Keratinocyte (primary cell): ENCODE measurements at regions not wholly inside any gene's neighbourhood (a gene's known extent, or its start where the extent isn't known, plus 50 kb on each side); places are given as distances from the start of the nearest gene placed in this dataset.

Experiments
- DNase-seq: peaks from one replicate; pipeline ENCODE4 v3.0.0-alpha.2; 2011; ENCODE audit warnings: low read depth, missing footprints, low spot score
- FAIRE-seq: peaks from 2 replicates; lab custom pipeline; 2011; peaks lifted over from hg19 to GRCh38; lab: Jason Lieb, UNC
- H2AFZ ChIP-seq: 2 replicates; pipeline ENCODE4 v1.6.0; 2012; ENCODE audit warnings: low read length, control low read depth, inconsistent platforms; ENCODE audit not compliant: control insufficient read depth
- H3K27ac ChIP-seq: 2 replicates; pipeline ENCODE4 v1.5.1; 2011; ENCODE audit warnings: low read length; ENCODE audit not compliant: control insufficient read depth, insufficient read depth
- H3K27me3 ChIP-seq: 3 replicates; pipeline ENCODE4 v1.6.0; 2011; ENCODE audit warnings: low read length; ENCODE audit not compliant: control insufficient read depth, insufficient read depth; ENCODE audit errors: extremely low read depth
- H3K36me3 ChIP-seq, 2 experiments: 2 replicates in 1 of 2; 3 replicates in 1 of 2; pipeline ENCODE4 v1.5.1; 2011; ENCODE audit warnings: low read length in 2 of 2, mild to moderate bottlenecking in 1 of 2; ENCODE audit not compliant: control insufficient read depth in 2 of 2, insufficient read depth in 2 of 2; ENCODE audit errors: extremely low read depth in 1 of 2
- H3K4me1 ChIP-seq: 3 replicates; pipeline ENCODE4 v1.5.1; 2011; ENCODE audit warnings: low read length; ENCODE audit not compliant: control insufficient read depth, insufficient read depth; ENCODE audit errors: extremely low read depth
- H3K4me2 ChIP-seq: 3 replicates; pipeline ENCODE4 v1.6.0; 2011; ENCODE audit warnings: low read depth, low read length; ENCODE audit not compliant: control insufficient read depth, insufficient read depth; ENCODE audit errors: extremely low read depth
- H3K4me3 ChIP-seq, 3 experiments: fragments of 200-600 bp in 1 of 3; sonication (generic) in 1 of 3; 2 replicates in 2 of 3; 3 replicates in 1 of 3; pipeline ENCODE4 v1.5.1; 2011 to 2016; ENCODE audit warnings: low read length in 3 of 3, mild to moderate bottlenecking in 3 of 3, control low read depth in 2 of 3, inconsistent platforms in 1 of 3, low read depth in 1 of 3, mixed read lengths in 1 of 3, mixed run types in 1 of 3, moderate library complexity in 1 of 3; ENCODE audit not compliant: control insufficient read depth in 2 of 3, insufficient read depth in 2 of 3; ENCODE audit errors: extremely low read depth in 1 of 3
- H3K79me2 ChIP-seq: 2 replicates; pipeline ENCODE4 v1.6.0; 2012; ENCODE audit warnings: low read length; ENCODE audit not compliant: control insufficient read depth, insufficient read depth
- H3K9ac ChIP-seq: 3 replicates; pipeline ENCODE4 v1.6.0; 2011; ENCODE audit warnings: low read length; ENCODE audit not compliant: control insufficient read depth, insufficient read depth; ENCODE audit errors: extremely low read depth
- H3K9me1 ChIP-seq: 3 replicates; pipeline ENCODE4 v1.6.0; 2011; ENCODE audit warnings: low read length; ENCODE audit not compliant: control insufficient read depth, insufficient read depth; ENCODE audit errors: extremely low read depth
- H3K9me3 ChIP-seq: 2 replicates; pipeline ENCODE4 v1.5.1; 2012; ENCODE audit warnings: low read depth, low read length; ENCODE audit not compliant: control insufficient read depth
- H4K20me1 ChIP-seq: 3 replicates; pipeline ENCODE4 v1.6.0; 2011; ENCODE audit warnings: low read length; ENCODE audit not compliant: control insufficient read depth, insufficient read depth; ENCODE audit errors: extremely low read depth
- EZH2 ChIP-seq: IDR thresholded peaks from one replicate; pipeline ENCODE4 v1.6.1; 2012; ENCODE audit warnings: inconsistent platforms, mild to moderate bottlenecking, low read length, moderate library complexity
- dilution Hi-C: fragments of 300-500 bp; cut with MboI; formaldehyde crosslinking; loops from one replicate; pipeline ENCODE4 v1.7.0; 2020; ENCODE audit warnings: low sequenced_read_pairs; ENCODE audit not compliant: extremely low pct_ligation_motif_present
- TF ChIP-seq, protein P1 (sequence below), 3 experiments: IDR thresholded peaks in 1 of 3; conservative IDR thresholded peaks in 1 of 3; optimal IDR thresholded peaks in 1 of 3; 2 replicates in 2 of 3; 3 replicates in 1 of 3; pipeline versions ENCODE3 to v1.5.1; 2011; ENCODE audit warnings: low read length in 3 of 3, mild to moderate bottlenecking in 3 of 3, moderate library complexity in 2 of 3, control low read depth in 1 of 3, inconsistent platforms in 1 of 3; ENCODE audit not compliant: insufficient read depth in 2 of 3; ENCODE audit errors: extremely low read depth in 1 of 3

DNA sequence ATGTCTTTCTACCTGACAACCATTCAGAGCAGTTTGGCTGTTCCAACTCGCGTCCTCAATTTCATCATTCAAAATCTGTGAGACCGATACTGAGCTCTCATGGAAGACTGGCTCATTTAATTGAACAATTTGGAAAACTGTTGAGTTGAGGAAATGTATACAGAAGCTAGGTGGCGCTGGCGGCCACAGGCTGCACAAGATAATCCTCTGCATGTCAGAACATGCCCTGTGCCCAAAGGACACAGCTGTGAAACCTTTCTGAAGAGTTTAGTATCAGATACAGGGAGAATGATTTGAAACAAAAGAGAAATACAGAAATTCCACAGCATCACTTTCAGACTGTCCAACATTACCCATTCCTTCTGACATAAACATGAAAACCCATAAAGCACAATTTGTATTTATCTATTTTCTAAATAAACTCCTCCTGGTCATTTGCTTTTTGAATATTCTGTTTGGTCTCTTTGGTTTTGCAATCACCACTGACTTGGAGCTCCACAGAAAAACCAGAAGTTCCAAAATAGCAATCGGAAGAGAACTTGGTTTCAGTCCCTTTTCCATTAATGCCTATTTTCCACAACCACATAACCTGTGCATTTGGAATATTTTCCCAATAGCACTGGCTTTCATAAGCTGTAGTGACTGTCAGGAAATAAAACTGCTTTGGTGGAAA, 192.8 kb downstream of the MAP2K6 start:
- peak overlapping the region; percentile 44 for H3K4me2 ChIP-seq
- no peak overlapping the region for H3K27ac ChIP-seq
- no peaks in the 10 kb centered on the region for H3K36me3 ChIP-seq
- DNase-seq = peak; percentile 17
- dilution Hi-C loops = no loop called here
- H3K27me3 ChIP-seq = no peaks in the 10 kb centered on the region
- H3K9me1 ChIP-seq = no peaks in the 10 kb centered on the region
- no peaks in the 10 kb centered on the region for H4K20me1 ChIP-seq
- FAIRE-seq = peak; percentile 44
- H3K4me3 ChIP-seq = peak overlapping the region in 1 of 3 experiments; percentile 9
- TF ChIP-seq, protein P1, sequence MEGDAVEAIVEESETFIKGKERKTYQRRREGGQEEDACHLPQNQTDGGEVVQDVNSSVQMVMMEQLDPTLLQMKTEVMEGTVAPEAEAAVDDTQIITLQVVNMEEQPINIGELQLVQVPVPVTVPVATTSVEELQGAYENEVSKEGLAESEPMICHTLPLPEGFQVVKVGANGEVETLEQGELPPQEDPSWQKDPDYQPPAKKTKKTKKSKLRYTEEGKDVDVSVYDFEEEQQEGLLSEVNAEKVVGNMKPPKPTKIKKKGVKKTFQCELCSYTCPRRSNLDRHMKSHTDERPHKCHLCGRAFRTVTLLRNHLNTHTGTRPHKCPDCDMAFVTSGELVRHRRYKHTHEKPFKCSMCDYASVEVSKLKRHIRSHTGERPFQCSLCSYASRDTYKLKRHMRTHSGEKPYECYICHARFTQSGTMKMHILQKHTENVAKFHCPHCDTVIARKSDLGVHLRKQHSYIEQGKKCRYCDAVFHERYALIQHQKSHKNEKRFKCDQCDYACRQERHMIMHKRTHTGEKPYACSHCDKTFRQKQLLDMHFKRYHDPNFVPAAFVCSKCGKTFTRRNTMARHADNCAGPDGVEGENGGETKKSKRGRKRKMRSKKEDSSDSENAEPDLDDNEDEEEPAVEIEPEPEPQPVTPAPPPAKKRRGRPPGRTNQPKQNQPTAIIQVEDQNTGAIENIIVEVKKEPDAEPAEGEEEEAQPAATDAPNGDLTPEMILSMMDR (optimal IDR thresholded peaks at IDR 0.05 in 1 of 3, IDR thresholded peaks at IDR 0.05 in 1 of 3, conservative IDR thresholded peaks at IDR 0.05 in 1 of 3; ENCODE audit: extremely low read depth in 1 of 3, insufficient read depth in 2 of 3, low read length in 3 of 3) = peak; percentile 78 to 88 (median 87)
- TF ChIP-seq EZH2 = no peak
- H3K79me2 ChIP-seq = no peaks in the 10 kb centered on the region
- H2AFZ ChIP-seq = peak overlapping the region; percentile 34
- H3K9me3 ChIP-seq = no peaks in the 10 kb centered on the region
- peaks cover 24% of the 10 kb centered on the region for H3K4me1 ChIP-seq
- no peak overlapping the region for H3K9ac ChIP-seq

DNA sequence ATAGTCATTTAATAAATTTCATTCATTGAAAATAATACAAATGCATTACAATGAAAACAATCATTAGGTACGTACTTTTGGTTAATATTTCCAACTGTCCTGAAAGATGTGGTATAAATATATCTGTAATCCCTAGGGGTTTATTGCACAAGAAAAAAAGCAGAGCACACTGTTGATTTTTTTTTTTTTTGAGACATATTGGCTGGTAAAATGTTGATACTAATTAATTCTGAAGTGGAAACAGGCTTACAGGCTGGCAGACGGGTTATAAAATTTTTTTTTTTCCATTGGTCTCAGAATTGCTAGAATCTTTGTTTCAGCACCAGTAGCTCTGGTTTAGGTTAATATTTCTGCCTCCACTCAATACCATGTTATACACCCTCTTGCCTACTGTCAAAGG, 193.6 kb downstream of the MAP2K6 start:
- H4K20me1 ChIP-seq = no peaks in the 10 kb centered on the region
- H3K36me3 ChIP-seq = no peaks in the 10 kb centered on the region
- DNase-seq (no peak), FAIRE-seq (no peak)
- dilution Hi-C loops = no loop called here
- peak overlapping the region; percentile 4 for H2AFZ ChIP-seq
- TF ChIP-seq, protein P1 (optimal IDR thresholded peaks at IDR 0.05 in 1 of 3, IDR thresholded peaks at IDR 0.05 in 1 of 3, conservative IDR thresholded peaks at IDR 0.05 in 1 of 3; ENCODE audit: extremely low read depth in 1 of 3, insufficient read depth in 2 of 3, low read length in 3 of 3) = no peak
- no peak for TF ChIP-seq EZH2
- H3K9me1 ChIP-seq = no peaks in the 10 kb centered on the region
- H3K27me3 ChIP-seq = no peaks in the 10 kb centered on the region
- peak overlapping the region; percentile 82 for H3K4me2 ChIP-seq
- peaks cover 24% of the 10 kb centered on the region for H3K4me1 ChIP-seq
- H3K9ac ChIP-seq = no peak overlapping the region
- peak overlapping the region; percentile 56 for H3K27ac ChIP-seq
- no peaks in the 10 kb centered on the region for H3K79me2 ChIP-seq
- H3K4me3 ChIP-seq = no peak overlapping the region
- H3K9me3 ChIP-seq = no peaks in the 10 kb centered on the region
